NCI-H2196 treated with DMSO at 0.1 percent for 48 hours (cell line): ENCODE measurements at regions not wholly inside any gene's neighbourhood (a gene's known extent, or its start where the extent isn't known, plus 50 kb on each side); places are given as distances from the start of the nearest gene placed in this dataset.

Experiments
- DNase-seq: peaks from one replicate; lab custom pipeline; 2025; ENCODE audit not compliant: unreplicated experiment; lab: John Stamatoyannopoulos, UW

DNA sequence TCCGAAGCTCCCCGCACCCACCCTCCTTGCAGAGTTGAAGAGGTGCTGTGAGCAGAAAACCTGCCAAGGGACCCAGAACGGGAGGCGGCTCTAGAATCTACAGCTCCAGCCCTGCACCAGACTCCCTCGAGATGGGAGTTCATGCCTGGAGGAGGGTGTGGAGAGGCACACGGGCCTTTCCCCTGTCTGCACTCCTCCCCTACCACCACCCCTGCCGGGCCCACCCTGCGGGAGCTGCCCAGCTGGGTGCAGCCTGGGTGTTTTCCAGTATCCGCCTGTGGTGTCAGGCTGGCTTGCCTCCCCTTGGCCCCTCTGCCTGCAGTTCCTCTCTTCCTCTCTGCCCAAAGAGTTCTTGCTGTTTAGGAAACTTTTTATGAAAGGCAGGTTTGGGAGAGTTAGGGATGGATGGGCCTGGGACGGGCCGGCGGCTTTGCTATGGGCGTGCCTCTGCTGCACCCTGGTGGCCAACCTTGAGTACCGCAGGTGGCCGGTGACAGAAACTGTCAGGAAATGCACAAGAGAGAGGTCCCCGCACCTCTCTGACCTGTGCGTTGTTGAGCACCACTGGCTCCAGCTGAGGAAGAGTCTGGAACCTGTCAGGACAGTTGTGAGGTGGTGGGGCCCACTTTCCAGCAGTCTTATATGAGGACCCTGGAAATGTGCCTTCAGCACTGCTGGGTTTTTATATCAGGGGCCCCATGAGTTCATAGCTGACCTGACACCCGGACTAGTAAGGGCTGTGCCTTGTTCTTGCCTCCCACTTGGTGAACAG lies 354.1 kb downstream of the SEC14L1 start:
- peak; percentile 25 for DNase-seq

DNA sequence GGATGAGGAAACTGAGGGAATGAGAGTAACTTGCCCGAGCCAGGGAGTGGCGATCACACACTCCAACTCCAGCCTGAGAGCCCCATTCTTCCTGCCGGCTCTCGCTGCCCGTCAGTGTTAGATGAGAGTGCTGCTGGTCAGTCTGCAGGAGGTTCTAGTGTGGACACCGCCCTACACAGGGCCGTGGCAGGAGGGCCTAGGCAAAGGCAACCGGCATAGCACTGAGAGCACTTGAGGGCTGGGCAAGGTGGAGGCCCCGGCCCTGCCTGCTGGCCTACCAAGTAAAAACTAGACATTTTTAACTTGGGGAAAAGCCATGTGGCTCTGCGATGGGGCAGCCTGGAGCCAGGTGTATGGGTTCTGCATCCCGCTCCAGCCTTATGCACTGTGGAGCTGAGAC lies 354.8 kb downstream of the SEC14L1 start:
- DNase-seq, result no peak

DNA sequence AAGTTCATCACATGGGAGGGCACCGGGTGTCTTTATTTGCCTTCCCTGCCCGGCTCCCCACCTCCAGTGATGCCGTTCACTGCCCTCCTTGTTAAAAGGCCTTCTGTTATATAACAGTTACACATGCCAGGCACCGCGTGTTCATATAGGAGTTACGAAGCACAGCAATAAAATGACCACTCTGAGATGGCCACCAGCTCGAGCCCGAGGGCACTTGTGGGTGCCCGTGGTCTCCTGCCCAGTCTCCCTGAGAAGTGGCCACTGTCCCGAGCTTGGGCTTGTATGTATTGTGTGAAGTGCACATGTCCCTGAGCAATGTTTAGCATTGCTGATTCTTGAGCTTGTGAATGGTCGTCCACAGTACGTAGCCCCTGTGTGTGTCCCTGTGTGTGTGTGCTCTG lies 355.6 kb downstream of the SEC14L1 start:
- DNase-seq, result no peak

DNA sequence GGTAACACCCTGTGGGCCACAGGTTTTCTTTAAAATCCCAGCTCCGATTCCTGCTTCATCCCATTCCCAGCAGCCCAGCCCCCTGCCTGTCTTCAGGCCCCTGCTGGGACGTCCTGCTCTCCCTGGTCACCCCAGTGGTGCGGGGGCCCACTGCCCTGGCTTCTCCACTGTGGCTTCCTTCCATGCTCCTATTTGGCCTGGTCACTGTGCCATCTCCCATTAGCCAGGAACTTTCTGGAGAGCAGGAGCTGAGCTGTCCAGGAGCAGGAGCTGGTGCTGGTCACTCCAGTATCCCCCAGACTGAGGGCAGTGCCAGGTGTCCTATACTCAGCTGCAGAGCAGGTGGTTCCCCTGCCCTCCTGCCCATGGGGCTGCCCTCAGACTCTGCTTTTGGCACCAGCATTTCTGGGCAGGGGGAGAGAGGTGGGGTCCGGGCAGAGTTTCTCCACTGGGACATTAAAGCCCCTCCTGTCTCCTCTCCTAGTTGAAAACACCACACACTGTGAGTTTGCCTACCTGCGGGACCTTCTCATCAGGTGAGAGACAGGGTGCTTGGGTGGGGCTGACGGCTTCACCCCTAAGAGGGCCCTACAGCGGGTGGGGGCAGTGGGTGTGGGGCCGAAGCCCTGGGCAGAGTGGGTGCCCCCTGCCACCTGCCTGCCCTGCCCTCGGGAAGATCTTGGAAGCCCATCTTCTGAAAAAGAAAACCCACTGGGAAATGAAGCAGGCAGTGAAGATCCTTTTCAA lies 356.2 kb downstream of the SEC14L1 start:
- DNase-seq, result no peak

DNA sequence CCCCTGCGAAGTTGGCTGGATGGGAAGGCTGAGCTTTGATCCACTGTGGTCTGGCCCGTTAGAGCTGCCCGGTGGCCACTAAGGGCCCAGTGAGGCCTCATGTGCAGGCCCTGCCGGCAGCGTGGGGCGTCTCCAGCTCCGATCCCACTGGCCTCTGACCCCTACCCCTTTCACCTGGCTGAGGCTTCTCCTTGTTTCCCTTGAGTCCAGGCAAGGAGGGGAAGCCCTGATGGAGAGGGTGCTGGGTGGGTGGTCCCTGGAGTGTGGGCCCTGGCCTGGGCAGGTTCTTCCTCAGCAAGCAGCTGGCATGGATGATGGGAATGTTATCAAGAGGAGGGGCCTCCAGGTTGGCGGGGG lies 356.8 kb downstream of the SEC14L1 start:
- DNase-seq, result no peak

DNA sequence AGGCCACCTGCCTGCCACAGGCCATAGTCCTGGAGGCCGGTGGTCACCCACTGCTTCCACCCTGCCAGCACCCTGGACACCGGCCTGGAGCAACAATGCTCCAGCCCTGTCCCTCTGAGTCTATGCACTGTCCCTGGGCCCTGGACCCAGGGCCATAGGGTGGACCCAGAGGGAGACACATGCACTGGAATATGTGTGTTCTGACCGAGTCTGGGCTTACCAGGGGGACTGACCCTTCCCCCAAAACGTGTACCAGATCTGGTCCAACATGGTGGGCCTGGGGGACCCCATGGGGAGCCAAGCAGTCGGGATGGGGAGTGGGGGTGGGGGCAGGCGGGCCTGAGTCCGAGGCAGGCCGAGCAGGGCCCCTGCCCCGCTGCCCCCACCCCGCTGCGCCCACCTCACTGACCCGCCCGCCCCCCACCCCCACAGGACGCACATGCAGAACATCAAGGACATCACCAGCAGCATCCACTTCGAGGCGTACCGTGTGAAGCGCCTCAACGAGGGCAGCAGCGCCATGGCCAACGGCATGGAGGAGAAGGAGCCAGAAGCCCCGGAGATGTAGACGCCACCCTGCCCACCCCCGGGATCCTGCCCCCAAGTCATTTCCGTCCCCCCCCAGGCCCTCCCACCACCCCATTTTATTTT lies 357.4 kb downstream of the SEC14L1 start:
- no peak for DNase-seq

DNA sequence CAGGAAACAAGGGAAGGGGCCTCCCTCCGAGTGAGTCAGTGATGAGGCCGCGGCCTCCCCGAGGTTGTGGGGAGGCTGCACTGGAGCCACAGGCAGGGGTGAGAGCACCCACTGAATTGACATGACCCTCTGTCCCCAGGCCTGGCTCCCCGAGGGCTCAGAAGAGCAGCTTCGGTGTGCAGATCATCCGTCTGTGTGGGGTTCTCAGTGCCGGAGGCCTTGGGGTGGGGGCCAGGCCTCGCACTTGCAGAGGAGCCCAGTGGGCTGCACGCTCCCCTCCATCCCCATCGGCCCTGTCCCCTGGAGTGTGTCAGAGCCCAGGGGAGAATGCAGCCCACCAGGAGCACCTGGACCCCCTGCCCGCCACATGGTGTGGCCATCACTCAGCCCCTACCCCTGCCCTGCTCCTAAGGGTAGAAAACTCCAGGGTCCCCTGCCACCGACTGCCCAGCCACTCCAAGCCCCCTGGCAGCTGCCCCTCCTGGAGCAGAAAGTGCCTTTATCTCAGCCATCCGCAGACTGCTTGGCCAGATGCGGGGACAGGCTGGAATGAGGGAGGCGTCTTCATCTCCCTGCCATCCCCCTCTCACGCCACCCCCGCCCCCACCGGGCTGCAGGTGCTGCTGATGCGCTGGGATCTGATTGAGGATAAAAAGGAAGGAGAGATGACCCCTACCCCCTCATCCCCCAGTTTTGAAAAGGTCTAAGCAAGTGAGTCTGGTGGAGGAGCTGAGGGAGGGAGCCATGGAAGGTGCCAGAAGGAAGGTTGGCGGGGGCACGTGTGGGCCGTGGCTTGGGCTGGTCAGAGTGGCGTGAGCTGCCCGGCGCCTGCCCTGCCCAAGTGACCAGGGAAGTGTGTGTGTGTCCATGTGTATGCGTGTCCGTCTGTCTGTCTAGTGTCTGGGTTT lies 358.3 kb downstream of the SEC14L1 start:
- no peak for DNase-seq

DNA sequence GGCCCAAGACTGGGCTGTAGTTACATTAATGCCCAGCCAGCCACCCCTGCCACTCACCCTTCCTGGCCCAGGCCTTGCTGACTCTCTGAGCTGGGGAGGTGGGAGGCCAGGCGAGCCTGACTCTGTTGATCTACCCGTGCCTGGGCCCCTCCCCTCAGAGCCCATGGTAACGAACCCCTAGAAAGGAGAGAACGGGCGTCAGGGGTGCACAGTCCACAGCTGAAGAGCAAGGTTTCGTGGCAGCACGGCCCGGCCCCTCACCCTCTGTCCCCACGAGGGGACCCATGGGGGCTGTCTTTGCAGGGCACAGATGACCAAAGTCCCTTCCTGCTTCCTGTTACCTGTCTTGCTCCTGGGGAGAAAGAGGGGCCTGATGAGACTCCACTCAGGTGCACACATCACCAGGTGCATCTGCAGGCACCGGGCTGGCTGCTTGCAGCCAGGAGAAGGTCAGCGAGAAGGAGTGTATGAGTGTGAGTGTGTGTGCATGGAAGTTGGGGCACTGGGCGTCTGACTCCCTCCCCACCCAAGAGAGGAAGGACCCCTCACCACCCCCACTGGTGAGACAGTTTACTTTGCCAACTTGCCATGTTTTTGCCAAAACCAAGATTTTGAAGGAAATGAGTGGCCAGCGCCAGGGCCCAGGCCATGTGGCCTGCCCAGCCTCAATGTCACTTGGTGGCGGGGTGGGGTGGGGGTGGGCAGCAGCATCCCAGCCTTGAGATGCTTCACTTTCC lies 359.1 kb downstream of the SEC14L1 start:
- DNase-seq, result no peak

DNA sequence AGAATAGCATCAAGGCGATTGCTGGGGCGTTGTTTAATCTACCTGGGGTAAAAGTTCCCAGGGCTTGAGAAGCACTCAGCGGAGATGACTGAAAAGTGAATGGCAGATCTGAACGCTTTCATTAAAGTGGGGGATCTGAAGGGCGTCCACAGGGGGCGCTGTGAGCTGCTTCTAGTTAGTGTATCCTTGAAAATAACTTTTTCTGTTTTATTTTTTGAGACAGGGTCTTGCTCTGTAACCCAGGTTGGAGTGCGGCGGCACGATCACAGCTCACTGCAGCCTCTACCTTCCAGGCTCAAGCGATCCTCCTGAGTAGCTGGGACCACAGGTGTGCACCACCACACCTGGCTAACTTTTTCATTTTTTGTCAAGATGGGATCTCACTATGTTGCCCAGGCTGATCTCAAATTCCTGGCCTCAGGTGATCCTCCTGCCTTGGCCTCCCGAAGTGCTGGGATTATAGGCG lies 360.4 kb downstream of the SEC14L1 start:
- no peak for DNase-seq

DNA sequence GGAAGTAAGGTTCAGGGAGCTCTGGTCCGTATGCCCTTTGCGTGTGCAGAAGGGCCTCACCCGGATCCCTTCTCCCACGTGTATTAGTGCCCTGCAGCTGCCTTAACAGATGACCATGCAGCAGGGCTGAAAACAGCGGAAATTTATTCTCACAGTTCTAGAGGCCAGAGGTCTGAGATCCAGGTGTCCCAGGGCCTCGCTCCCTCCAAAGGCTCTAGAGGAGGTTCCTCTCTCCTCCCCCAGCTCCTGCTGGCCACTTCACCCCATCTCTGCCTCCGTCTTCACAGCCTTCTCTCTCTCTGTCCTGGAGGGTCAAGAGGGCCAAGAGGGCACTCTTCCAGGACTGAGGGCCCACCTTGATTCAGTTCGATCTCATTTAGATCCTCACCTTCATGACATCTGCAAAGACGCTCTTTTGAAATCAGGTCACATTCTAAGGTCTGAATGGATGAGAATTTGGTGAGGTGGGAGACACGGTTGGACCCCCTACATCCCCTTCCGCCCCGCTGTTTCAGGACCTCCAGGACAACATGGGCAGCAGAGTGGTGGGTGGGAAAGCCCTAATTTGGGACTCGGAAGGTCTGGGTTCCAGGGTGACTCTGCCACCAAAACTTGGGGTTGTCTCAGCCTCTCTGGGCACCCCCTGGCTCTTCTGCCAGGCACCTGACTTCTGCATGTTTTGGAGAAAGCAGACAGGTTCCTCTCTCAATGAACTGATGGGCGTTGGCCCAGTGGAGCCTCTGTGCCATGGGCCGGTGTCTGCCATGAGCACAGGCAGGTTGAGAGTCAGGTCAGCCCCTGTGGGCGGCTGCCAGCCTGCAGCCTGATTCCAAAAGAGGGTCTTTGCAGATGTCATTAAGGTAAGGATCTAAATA lies 361.2 kb downstream of the SEC14L1 start:
- DNase-seq, result no peak

DNA sequence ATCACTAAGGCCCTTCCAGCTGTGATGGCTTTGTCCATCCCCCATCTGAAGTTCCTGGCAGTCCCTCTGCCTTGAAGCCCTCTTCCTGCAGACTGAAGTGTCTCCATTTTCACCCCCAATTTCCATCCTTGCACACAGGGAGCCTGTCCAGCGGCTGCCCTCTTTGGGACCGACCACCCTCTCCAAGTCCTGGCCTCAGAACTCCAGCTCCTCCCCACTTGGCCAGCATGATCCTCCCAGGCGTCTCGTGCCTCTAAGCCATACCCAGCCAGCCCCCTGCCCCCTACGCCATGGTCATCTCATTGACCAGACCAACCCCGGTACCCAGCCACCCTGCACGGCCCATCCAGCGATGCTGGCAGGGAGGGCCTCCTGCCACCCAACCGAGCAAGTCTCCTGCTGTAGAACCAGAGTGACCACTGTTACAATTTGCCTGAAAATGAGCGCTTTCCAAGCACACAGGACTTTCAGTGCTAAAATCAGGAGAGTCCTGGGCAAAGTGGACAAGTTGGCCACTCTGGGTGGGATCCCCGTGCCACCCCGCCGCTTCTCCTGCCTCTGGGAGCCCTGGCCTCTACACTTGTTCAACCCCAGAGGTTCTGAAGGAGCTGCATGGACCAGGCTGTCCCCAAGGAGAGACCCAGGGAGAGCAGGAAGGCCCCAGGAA lies 362.0 kb downstream of the SEC14L1 start:
- DNase-seq, result no peak

DNA sequence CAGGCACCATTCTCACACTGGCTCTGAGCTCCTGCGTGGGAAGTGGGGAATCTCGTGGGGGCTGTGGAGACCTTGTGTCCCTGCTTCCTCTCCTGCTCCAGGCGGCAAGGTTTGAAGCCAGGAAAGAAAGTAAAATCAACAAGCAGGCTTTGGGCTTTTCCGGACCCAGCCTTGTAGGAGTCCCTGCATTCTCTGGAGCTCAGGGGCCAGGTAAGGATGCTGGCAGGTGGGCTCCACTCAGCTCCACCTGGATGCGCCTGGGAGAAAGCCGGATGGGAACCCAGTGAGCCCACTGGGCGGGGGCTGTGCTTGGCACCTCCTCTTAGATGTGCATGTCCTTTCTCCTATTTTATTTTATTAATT lies 362.5 kb downstream of the SEC14L1 start:
- no peak for DNase-seq

DNA sequence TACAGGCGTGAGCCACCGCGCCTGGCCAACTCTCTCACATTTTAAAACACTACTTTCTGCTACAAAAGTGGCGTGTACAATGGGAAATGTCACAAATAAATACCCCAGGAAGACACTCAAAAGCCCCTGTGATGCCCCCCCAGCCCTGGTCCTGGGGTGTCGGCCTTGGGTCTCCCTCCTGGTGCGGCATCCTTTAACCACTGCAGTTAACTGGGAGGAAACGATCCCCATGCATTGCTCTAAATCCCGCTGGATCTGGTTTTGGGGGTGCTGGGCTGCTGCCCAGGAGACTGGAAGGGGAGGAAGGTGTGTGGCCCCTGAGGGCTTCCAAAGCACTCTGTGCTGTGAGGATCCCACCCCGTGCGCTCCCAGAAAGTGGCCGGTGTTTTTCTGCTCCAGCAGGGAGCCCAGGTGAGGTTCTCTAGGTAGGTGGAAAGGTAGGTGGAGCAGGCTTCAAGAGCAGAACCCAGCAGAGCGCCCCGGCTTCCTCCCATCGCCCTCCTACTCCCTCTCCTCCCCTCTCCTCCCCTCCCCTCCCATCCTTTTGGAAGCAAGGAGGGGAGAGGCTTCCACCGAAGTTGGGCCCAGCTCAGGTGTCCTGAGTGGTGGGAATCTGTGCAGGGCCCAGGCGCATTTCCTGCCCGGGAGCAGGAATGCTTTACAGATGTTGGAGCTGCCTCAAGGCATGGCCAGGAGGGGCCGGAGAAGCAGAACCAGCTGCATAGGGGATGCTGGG lies 363.3 kb downstream of the SEC14L1 start:
- DNase-seq, result no peak

DNA sequence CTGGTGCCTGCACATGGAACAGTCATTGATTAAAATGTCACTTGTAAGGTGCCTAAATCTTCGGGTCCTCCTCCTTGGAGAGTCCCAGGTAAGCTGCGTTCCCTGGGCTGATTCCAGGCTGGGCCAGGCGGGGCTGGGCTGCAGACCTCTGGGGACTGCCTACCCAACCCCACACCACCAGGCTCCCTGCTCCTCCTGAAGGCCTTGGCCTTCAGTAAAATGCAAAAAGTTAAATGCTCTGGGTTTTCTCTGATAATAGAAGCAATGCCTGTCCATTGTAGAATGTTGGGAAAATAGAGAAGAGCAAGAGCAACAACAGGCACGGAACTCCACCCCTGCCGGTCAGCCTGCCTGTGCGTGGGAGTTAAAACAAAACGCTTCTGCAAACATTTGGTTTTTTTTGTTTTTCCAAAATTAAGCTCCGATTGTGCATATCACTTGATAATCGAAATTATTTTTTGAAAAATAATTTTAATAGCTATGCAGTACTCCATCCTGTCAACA lies 363.9 kb downstream of the SEC14L1 start:
- DNase-seq, result no peak

DNA sequence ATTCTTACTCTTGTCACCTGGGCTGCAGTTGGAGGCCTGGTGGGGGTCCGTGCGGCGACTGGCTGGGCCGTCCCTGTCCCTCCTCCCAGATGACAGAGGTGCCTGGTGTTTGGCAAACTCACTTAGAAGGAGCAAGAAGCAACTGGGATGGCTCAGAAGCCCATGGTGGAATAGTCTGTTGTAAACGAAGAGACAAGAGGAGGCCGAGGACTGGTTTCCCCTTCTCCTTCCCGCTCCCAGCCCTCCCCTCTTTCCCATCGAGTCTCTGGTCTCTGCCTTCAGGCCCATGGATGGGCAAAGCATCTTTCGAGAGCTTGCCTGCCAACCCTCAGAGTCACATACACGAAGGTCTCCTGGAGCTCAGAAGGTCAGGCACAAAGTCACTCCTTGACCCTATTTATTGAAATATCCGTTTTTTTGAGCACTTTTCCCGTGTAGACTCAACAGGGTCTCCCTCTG lies 364.4 kb downstream of the SEC14L1 start:
- no peak for DNase-seq

DNA sequence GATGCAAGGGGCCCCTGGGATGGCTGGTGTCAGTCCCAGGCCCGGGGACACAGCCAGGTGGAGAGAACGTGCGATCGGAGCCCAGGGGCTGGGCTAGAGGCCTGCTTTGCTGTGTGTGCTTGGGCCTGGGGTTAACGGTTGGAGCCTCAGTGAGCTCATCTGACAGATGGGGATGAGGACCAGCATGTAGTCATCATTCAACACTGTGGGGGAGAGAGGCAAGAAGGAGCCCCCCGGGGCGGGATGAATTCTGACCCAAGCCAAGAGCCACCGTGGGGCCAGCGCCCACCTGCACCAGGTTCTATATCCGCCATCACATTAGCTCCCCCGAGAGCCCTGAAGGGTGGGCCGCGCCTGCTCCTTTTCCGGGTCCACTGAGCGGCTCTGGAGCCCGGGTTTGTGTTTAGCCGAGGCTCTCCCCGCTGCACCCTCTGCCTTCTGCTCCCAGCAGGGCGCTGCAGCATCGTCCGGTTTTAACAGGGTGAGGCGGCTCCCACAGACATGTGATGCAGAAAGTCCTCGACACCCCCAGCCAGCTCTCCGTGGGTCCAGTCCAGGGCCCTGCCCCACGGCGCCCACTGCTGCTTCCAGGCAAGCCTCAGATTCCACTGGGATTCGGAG lies 365.7 kb downstream of the SEC14L1 start:
- DNase-seq, result no peak

DNA sequence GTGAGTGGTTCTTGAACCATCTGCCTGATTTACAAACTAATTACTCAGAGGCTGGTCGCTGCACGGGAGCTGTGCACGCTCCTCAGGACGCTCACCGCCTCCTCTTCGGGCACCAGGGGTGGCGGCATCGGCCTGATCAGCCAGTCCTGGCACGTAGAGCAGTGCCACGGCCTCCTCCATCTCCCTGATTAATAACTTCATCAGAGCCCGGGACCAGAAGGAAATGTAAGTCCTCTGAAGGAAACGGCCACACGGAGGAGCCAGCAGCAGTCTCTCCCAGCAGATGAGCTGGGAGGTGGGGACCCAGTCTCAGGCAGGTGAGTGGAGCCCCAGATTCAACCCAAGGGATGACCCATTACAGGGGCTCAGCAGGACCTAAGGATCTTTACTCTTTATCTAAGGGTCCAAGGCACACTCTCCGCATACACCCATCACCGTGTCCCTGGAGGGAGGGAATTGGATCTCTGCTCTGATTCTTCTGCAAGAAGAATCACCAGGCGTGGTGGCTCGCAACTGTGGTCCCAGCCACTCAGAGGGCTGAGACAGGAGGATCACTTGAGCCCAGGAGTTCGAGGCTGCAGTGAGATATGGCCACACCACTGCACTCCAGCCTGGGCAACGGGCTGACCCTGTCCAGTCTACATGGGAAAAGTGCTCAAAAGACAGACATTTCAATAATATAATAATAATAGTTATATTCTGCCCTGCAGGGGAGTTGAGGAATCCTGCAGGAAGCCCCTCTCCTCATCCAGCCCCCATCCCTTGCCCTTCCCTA lies 366.5 kb downstream of the SEC14L1 start:
- DNase-seq, result no peak
